Chondrocyte (in vitro differentiated cells): ENCODE measurements at regions not wholly inside any gene's neighbourhood (a gene's known extent, or its start where the extent isn't known, plus 50 kb on each side); places are given as distances from the start of the nearest gene placed in this dataset.
"Not testable (repeated sequence)": the region's sequence is repeated elsewhere in the genome, so short reads cannot be mapped to it uniquely, and the experiment has no call there.

ENCODE experiments used
- DNase-seq: peaks from one replicate; pipeline ENCODE4 v3.0.0; 2021; ENCODE audit warnings: mixed read lengths, low spot score
- H3K27ac Mint-ChIP-seq: one replicate; pipeline ENCODE4 v1.8.0; 2021; ENCODE audit warnings: mild to moderate bottlenecking, moderate library complexity, mixed read lengths; ENCODE audit not compliant: unreplicated experiment
- H3K27me3 Mint-ChIP-seq: 2 replicates; pipeline ENCODE4 v1.8.0; 2021; ENCODE audit warnings: low read depth, mixed read lengths
- H3K36me3 Mint-ChIP-seq: 2 replicates; pipeline ENCODE4 v1.8.0; 2021; ENCODE audit warnings: low read depth, mixed read lengths
- H3K4me1 Mint-ChIP-seq: 2 replicates; pipeline ENCODE4 v1.8.0; 2021; ENCODE audit warnings: low read depth, mild to moderate bottlenecking, mixed read lengths
- H3K4me3 Mint-ChIP-seq: one replicate; pipeline ENCODE4 v1.8.0; 2021; ENCODE audit warnings: mild to moderate bottlenecking, moderate library complexity, mixed read lengths; ENCODE audit not compliant: unreplicated experiment
- H3K9me3 Mint-ChIP-seq: 2 replicates; pipeline ENCODE4 v1.8.0; 2021; ENCODE audit warnings: low read depth, mixed read lengths
- TF ChIP-seq, protein P1 (sequence below): fragments of 200-600 bp; sonication (generic); IDR thresholded peaks from 2 replicates; pipeline ENCODE4 v1.5.0; 2021; ENCODE audit warnings: antibody characterized with exemption, mild to moderate bottlenecking, moderate library complexity

DNA sequence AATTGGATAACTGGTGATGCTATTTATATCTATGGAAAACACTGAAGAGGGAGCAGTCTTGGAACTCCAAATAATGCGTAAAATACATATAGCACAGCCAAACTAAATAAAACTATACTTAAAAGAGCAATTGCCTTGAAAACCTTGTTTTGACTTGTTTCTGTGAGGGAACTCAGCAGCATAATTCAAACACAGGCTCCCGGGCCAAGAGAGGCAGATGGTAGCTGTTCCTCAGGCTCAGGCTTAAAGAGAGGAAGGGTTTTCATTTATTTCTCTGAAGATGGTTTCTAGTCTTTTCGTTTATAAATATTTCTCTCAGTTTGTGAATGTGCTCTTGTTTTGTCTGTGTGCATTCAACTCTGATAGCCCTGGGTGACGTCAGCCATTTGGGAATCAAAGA, 82.4 kb downstream of the FANCF start:
- Mint-ChIP-seq H3K4me3 (no peak overlapping the region), H3K4me1 (no peaks in the 10 kb centered on the region), H3K27ac (no peak overlapping the region), H3K27me3 (peaks cover 25% of the 10 kb centered on the region), H3K9me3 (no peaks in the 10 kb centered on the region), H3K36me3 (no peaks in the 10 kb centered on the region)
- DNase-seq = no peak
- TF ChIP-seq, protein P1, sequence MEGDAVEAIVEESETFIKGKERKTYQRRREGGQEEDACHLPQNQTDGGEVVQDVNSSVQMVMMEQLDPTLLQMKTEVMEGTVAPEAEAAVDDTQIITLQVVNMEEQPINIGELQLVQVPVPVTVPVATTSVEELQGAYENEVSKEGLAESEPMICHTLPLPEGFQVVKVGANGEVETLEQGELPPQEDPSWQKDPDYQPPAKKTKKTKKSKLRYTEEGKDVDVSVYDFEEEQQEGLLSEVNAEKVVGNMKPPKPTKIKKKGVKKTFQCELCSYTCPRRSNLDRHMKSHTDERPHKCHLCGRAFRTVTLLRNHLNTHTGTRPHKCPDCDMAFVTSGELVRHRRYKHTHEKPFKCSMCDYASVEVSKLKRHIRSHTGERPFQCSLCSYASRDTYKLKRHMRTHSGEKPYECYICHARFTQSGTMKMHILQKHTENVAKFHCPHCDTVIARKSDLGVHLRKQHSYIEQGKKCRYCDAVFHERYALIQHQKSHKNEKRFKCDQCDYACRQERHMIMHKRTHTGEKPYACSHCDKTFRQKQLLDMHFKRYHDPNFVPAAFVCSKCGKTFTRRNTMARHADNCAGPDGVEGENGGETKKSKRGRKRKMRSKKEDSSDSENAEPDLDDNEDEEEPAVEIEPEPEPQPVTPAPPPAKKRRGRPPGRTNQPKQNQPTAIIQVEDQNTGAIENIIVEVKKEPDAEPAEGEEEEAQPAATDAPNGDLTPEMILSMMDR = no peak

DNA sequence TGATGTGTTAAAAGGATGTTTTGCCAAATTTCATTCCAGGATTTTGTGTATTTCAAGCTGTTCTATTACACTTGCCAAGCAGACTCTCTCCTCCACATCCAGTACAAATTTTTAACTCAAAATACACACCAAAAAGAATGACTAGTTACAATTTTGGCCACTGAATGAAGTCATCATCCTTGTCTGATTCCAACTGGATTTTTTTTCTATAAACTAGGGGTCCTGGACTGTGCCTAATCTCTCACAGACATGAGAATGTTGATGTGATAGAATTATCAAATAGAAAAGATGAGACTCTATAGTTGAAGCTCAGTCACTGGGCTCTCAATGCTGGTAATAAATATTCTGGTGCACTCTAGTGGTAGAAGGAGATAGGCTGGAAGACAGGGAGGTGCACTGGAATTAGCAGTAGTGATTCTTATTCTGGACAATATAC, 85.8 kb downstream of the FANCF start:
- no peaks in the 10 kb centered on the region for H3K36me3 Mint-ChIP-seq
- H3K27ac Mint-ChIP-seq = no peak overlapping the region
- H3K4me1 Mint-ChIP-seq = no peaks in the 10 kb centered on the region
- TF ChIP-seq, protein P1 = peak; percentile 83
- no peak overlapping the region for H3K4me3 Mint-ChIP-seq
- DNase-seq = no peak
- no peaks in the 10 kb centered on the region for H3K9me3 Mint-ChIP-seq
- peaks cover 25% of the 10 kb centered on the region for H3K27me3 Mint-ChIP-seq

DNA sequence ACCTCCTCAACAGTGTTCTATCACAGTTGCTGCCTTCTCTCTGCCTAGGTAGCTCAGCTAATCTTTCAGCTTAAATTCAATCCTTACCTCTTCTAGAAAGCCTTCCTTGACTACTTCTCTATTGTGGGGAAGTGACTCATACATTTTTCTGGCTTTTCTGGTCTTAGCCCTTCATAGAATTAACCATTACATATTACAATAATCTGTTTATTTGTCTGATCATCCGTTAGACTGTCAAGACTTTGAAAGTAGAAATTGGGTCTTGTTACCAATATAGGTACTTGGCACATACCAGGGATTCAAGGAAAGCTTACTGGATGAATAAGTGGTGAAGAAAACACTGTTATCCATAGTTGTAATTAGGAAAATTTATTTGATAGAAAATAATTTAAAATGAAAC, 89.6 kb downstream of the FANCF start:
- no peak overlapping the region for H3K27ac Mint-ChIP-seq
- H3K4me1 Mint-ChIP-seq = no peaks in the 10 kb centered on the region
- no peaks in the 10 kb centered on the region for H3K9me3 Mint-ChIP-seq
- no peaks in the 10 kb centered on the region for H3K36me3 Mint-ChIP-seq
- no peak for DNase-seq
- TF ChIP-seq, protein P1 = no peak
- peaks cover 23% of the 10 kb centered on the region for H3K27me3 Mint-ChIP-seq
- H3K4me3 Mint-ChIP-seq = no peak overlapping the region

DNA sequence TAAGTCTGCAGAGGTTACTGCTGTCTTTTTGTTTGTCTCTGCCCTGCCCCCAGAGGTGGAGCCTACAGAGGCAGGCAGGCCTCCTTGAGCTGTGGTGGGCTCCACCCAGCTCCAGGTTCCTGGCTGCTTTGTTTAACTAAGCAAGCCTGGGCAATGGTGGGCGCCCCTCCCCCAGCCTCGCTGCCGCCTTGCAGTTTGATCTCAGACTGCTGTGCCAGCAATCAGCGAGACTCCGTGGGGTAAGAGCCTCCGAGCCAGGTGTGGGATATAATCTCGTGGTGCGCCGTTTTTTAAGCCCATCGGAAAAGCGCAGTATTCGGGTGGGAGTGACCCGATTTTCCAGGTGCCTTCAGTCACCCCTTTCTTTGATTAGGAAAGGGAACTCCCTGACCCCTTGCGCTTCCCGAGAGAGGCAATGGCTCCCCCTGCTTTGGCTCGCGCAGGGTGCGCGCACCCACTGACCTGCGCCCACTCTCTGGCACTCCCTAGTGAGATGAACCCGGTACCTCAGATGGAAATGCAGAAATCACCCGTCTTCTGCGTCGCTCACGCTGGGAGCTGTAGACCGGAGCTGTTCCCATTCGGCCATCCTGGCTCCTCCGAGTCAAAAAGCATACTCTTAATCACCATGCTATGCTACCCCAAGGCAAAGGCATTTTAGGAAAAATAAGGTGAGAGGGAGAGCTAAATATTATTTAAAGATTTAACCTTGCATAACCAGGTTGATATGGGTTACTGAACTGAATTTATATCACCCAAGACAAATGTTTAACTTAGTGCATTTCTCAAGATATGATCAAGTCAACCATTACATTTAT, 96.8 kb downstream of the FANCF start:
- not testable (repeated sequence) for DNase-seq, H3K4me1 Mint-ChIP-seq, H3K9me3 Mint-ChIP-seq, H3K27ac Mint-ChIP-seq, H3K36me3 Mint-ChIP-seq
- Mint-ChIP-seq H3K4me3 (peak overlapping the region; percentile 35), H3K27me3 (peaks cover 13% of the 10 kb centered on the region)

DNA sequence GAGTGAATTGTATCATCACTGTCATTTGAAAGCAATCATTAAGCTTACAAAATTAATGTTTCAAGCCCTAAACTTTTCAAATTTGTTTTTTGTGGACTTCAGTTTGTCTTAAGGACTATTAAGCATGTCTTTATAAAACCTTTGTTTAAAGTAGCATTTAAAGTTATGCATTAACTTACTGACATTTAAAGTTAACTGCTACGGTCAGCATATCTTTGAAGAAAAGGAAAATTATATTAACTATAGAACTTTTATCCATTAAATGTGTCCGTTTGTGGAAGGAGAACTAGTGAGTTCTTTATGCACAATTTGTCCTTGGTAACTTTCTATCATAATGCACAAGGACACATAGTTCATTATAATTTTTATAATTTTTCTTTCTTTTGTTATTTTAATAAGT, 103.4 kb downstream of the FANCF start:
- no peak overlapping the region for H3K27ac Mint-ChIP-seq

More for the DNA sequence above, 103.4 kb downstream of the FANCF start:
- H3K9me3 Mint-ChIP-seq = no peaks in the 10 kb centered on the region
- H3K36me3 Mint-ChIP-seq = no peaks in the 10 kb centered on the region
- TF ChIP-seq, protein P1 = no peak
- no peak overlapping the region for H3K4me3 Mint-ChIP-seq
- DNase-seq = no peak
- H3K27me3 Mint-ChIP-seq = no peaks in the 10 kb centered on the region
- H3K4me1 Mint-ChIP-seq = peaks cover 6% of the 10 kb centered on the region
